ENCODE measurements at regions not wholly inside any gene's neighbourhood (a gene's known extent, or its start where the extent isn't known, plus 50 kb on each side); places are given as distances from the start of the nearest gene placed in this dataset.

DNA sequence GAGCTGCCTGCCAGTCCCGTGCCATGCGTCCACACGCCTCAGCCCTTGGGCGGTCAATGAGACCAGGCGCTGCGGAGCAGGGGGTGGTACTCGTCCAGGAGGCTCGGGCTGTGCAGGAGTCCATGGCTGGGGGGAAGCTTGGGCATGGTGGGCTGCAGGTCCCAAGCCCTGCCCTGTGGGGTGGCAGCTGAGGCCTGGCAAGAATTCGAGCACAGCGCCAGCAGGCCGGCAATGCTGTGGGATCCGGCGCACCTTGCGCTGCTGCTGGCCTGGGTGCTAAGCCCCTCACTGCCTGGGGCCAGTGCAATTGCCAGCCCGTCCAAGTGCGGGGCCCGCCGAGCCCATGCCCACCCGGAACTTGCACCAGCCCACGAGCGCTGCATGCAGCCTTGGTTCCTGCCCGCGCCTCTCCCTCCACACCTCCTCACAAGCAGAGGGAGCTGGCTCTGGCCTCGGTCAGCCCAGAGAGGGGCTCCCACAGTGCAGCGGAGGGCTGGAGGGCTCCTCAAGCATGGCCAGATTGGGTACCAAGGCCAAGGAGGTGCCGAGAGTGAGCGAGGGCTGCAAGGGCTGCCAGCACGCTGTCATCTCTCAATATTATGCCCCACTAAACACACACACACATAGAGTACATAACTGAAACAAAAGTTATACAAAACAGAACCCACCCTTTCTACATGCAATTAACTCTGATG lies 307.7 kb downstream of the LMO4 start:
- Mint-ChIP-seq H3K4me3 (ENCODE audit: unreplicated experiment) (no peak overlapping the region), H3K36me3 (ENCODE audit: insufficient read depth, unreplicated experiment) (peaks cover 7% of the 10 kb centered on the region), H3K4me1 (ENCODE audit: insufficient read depth, unreplicated experiment) (no peaks in the 10 kb centered on the region), H3K27ac (ENCODE audit: low read depth, unreplicated experiment) (no peak overlapping the region), H3K9me3 (ENCODE audit: unreplicated experiment) (peaks cover 22% of the 10 kb centered on the region), H3K27me3 (ENCODE audit: insufficient read depth, unreplicated experiment) (no peaks in the 10 kb centered on the region)
- no TSS peak for BruUV-seq (replicated peaks)
- DNase-seq (ENCODE audit: unreplicated experiment): no peak
- ChIA-PET POLR2A (no interaction called here), CTCF (no interaction called here)
- TF ChIP-seq, protein P1, sequence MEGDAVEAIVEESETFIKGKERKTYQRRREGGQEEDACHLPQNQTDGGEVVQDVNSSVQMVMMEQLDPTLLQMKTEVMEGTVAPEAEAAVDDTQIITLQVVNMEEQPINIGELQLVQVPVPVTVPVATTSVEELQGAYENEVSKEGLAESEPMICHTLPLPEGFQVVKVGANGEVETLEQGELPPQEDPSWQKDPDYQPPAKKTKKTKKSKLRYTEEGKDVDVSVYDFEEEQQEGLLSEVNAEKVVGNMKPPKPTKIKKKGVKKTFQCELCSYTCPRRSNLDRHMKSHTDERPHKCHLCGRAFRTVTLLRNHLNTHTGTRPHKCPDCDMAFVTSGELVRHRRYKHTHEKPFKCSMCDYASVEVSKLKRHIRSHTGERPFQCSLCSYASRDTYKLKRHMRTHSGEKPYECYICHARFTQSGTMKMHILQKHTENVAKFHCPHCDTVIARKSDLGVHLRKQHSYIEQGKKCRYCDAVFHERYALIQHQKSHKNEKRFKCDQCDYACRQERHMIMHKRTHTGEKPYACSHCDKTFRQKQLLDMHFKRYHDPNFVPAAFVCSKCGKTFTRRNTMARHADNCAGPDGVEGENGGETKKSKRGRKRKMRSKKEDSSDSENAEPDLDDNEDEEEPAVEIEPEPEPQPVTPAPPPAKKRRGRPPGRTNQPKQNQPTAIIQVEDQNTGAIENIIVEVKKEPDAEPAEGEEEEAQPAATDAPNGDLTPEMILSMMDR (IDR thresholded peaks at IDR 0.05; ENCODE audit: unreplicated experiment): no peak
- intact Hi-C loops (cut with micrococcal nuclease): no loop called here

DNA sequence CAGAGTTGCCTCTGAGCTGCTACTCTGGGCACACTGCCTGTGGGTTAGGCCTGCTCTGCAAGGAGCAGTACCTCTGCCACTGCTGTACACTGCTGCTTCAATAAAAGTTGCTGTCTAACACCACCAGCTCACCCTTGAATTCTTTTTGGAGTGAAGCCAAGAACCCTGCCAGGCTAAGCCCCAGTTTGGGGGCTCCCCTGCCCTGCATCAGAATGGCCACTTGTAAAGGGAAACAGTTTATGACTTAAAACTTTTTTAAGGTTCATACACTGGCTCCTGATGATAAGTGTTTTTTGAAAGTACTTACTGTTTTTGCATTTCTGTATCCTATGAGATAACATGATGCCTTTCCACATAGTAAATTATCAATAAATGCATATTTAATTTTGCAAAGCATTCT lies 310.0 kb downstream of the LMO4 start:
- Mint-ChIP-seq H3K4me1 (ENCODE audit: insufficient read depth, unreplicated experiment) (no peaks in the 10 kb centered on the region), H3K9me3 (ENCODE audit: unreplicated experiment) (peaks cover 10% of the 10 kb centered on the region), H3K27me3 (ENCODE audit: insufficient read depth, unreplicated experiment) (no peaks in the 10 kb centered on the region), H3K4me3 (ENCODE audit: unreplicated experiment) (no peak overlapping the region), H3K27ac (ENCODE audit: low read depth, unreplicated experiment) (no peak overlapping the region), H3K36me3 (ENCODE audit: insufficient read depth, unreplicated experiment) (peaks cover 7% of the 10 kb centered on the region)
- BruUV-seq (replicated peaks): no TSS peak
- TF ChIP-seq, protein P1 (IDR thresholded peaks at IDR 0.05; ENCODE audit: unreplicated experiment): no peak
- ChIA-PET CTCF (interaction anchor here (0.6 kb wide), 2 partner anchors 710 to 731 kb away, joined by 3 read pairs; no protein-coding TSS in a partner anchor), POLR2A (no interaction called here)
- intact Hi-C loops (cut with micrococcal nuclease): no loop called here
- DNase-seq (ENCODE audit: unreplicated experiment): no peak

DNA sequence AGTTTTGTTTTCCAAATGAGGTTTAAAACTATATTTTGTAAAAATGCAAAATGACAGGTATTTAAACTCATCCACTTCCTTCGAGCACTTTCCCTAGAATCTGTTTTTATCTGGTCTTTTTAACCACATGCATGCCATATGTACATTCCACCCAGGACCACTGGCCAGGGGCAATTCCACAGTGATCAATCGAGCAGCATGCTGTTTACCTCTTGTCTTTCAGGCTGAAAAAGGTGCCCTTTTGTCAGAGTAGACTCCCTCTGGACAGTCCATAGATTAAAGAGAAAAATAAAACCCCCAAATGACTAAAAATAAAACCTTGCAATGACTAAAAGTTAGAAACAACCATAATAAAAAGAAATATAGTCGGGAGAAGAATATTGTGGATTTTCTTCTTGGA lies 313.3 kb downstream of the LMO4 start:
- CTCF ChIA-PET: no interaction called here
- H3K9me3 Mint-ChIP-seq (ENCODE audit: unreplicated experiment): no peaks in the 10 kb centered on the region
- H3K27ac Mint-ChIP-seq (ENCODE audit: low read depth, unreplicated experiment): no peak overlapping the region
- no TSS peak for BruUV-seq (replicated peaks)
- H3K4me1 Mint-ChIP-seq (ENCODE audit: insufficient read depth, unreplicated experiment): no peaks in the 10 kb centered on the region
- no peak for DNase-seq (ENCODE audit: unreplicated experiment)
- H3K36me3 Mint-ChIP-seq (ENCODE audit: insufficient read depth, unreplicated experiment): peaks cover 7% of the 10 kb centered on the region
- H3K4me3 Mint-ChIP-seq (ENCODE audit: unreplicated experiment): no peak overlapping the region
- POLR2A ChIA-PET: interaction anchor here (0.5 kb wide), 1 partner anchor 109 kb away, joined by 3 read pairs; no protein-coding TSS in a partner anchor
- no peaks in the 10 kb centered on the region for H3K27me3 Mint-ChIP-seq (ENCODE audit: insufficient read depth, unreplicated experiment)
- intact Hi-C loops (cut with micrococcal nuclease): no loop called here
- TF ChIP-seq, protein P1 (IDR thresholded peaks at IDR 0.05; ENCODE audit: unreplicated experiment): no peak

DNA sequence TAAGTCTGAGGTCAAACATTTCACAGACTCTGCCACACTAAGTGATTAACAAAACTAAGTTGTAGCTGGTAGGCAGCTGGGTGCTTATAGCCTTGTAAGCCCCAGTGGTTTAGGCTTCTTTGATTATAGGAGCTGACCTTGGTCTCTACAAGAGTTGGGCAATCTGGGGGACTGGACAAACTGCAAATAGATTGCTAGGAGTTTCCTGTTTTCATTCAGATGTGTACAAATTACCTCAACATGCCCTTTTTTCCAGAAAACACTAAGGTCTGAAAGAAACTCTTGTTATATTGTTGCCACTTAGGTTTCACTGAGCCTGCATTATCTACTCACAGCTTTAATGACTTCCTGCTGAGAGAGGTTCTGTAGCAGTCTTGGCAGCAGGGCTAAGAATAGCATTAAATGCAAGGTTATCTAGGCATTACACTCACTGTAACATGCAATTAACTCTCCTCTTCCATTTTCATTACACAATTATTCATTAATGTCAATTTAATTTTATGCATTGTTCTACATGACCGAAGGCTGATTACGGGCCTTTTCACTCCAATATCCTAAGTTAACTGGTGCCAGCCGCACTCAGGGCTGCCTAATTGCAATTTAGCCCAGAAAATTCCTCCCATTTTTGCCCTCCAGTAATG lies 314.0 kb downstream of the LMO4 start:
- no peak overlapping the region for H3K27ac Mint-ChIP-seq (ENCODE audit: low read depth, unreplicated experiment)

More for the DNA sequence above, 314.0 kb downstream of the LMO4 start:
- ChIA-PET POLR2A (no interaction called here), CTCF (interaction anchor here (1.6 kb wide), 1 partner anchor 310 kb away, joined by 3 read pairs; no protein-coding TSS in a partner anchor)
- intact Hi-C loops (cut with micrococcal nuclease): no loop called here
- Mint-ChIP-seq H3K4me1 (ENCODE audit: insufficient read depth, unreplicated experiment) (no peaks in the 10 kb centered on the region), H3K36me3 (ENCODE audit: insufficient read depth, unreplicated experiment) (peaks cover 7% of the 10 kb centered on the region), H3K9me3 (ENCODE audit: unreplicated experiment) (no peaks in the 10 kb centered on the region), H3K27me3 (ENCODE audit: insufficient read depth, unreplicated experiment) (no peaks in the 10 kb centered on the region), H3K4me3 (ENCODE audit: unreplicated experiment) (no peak overlapping the region)
- TF ChIP-seq, protein P1 (IDR thresholded peaks at IDR 0.05; ENCODE audit: unreplicated experiment): no peak
- no peak for DNase-seq (ENCODE audit: unreplicated experiment)
- BruUV-seq (replicated peaks): no TSS peak

Data from MCF 10A (cell line).